CD14-positive monocyte (primary cell): ENCODE measurements at regions not wholly inside any gene's neighbourhood (a gene's known extent, or its start where the extent isn't known, plus 50 kb on each side); places are given as distances from the start of the nearest gene placed in this dataset.

Experiments used
- DNase-seq, 3 donors: peaks; one replicate each; pipeline ENCODE4 v3.0.0-alpha.2; 2011 to 2022
- H2AFZ ChIP-seq: 2 replicates; pipeline ENCODE4 v1.6.0; 2012; ENCODE audit warnings: mild to moderate bottlenecking, low read depth, low read length, inconsistent platforms; ENCODE audit not compliant: insufficient read depth, poor library complexity, severe bottlenecking
- H3K27ac ChIP-seq, 2 donors: 1 replicate in 1 of 2; 2 replicates in 1 of 2; pipeline ENCODE4 v1.5.1; 2012 to 2013; ENCODE audit warnings: low read length in 2 of 2, control low read depth in 1 of 2, inconsistent platforms in 1 of 2, low read depth in 1 of 2, mild to moderate bottlenecking in 1 of 2
- H3K27me3 ChIP-seq, 2 donors: one replicate each; pipeline versions ENCODE4 v1.6.0 to v1.6.1; 2011 to 2013; ENCODE audit warnings: low read length in 2 of 2; ENCODE audit not compliant: control insufficient read depth in 2 of 2, insufficient read depth in 2 of 2
- H3K36me3 ChIP-seq, 2 donors: replicated peaks in 1 of 2; 1 replicate in 1 of 2; 2 replicates in 1 of 2; pipeline versions ENCODE4 v1.5.1 to v1.6.1; 2012 to 2013; ENCODE audit warnings: low read length in 2 of 2, control low read depth in 1 of 2, inconsistent platforms in 1 of 2, mild to moderate bottlenecking in 1 of 2; ENCODE audit not compliant: insufficient read depth in 2 of 2, control insufficient read depth in 1 of 2
- H3K4me1 ChIP-seq, 2 donors: 1 replicate in 1 of 2; 2 replicates in 1 of 2; pipeline versions ENCODE4 v1.5.1 to v1.6.1; 2012 to 2013; ENCODE audit warnings: low read length in 2 of 2, control low read depth in 1 of 2, inconsistent platforms in 1 of 2, mild to moderate bottlenecking in 1 of 2, moderate library complexity in 1 of 2; ENCODE audit not compliant: insufficient read depth in 2 of 2, control insufficient read depth in 1 of 2
- H3K4me2 ChIP-seq: replicated peaks from 2 replicates; pipeline ENCODE3; 2012; ENCODE audit warnings: low read length, moderate library complexity, mild to moderate bottlenecking; ENCODE audit not compliant: poor library complexity, severe bottlenecking; ENCODE audit errors: extremely low read depth
- H3K4me3 ChIP-seq, 3 experiments: fragments of 200-600 bp in 1 of 3; sonication (generic) in 1 of 3; replicated peaks in 1 of 3; 1 replicate in 2 of 3; 2 replicates in 1 of 3; pipeline ENCODE4 v1.5.1; 2011 to 2013; ENCODE audit warnings: low read length in 3 of 3, mild to moderate bottlenecking in 3 of 3, control low read depth in 2 of 3, low read depth in 2 of 3, inconsistent platforms in 1 of 3, moderate library complexity in 1 of 3
- H3K79me2 ChIP-seq: 2 replicates; pipeline ENCODE4 v1.6.0; 2012; ENCODE audit warnings: mild to moderate bottlenecking, control low read depth, inconsistent platforms, low read length, moderate library complexity; ENCODE audit not compliant: insufficient read depth
- H3K9ac ChIP-seq: 2 replicates; pipeline ENCODE4 v1.6.0; 2017; ENCODE audit warnings: low read length, mild to moderate bottlenecking; ENCODE audit not compliant: insufficient read depth, poor library complexity, severe bottlenecking
- H3K9me3 ChIP-seq, 2 donors: replicated peaks in 1 of 2; 1 replicate in 1 of 2; 2 replicates in 1 of 2; pipeline versions ENCODE4 v1.5.1 to v1.6.1; 2012 to 2013; ENCODE audit warnings: low read length in 2 of 2, control low read depth in 1 of 2; ENCODE audit not compliant: control insufficient read depth in 1 of 2, insufficient read depth in 1 of 2
- H4K20me1 ChIP-seq: 2 replicates; pipeline ENCODE4 v1.6.0; 2012; ENCODE audit warnings: mild to moderate bottlenecking, low read length, control low read depth, moderate library complexity; ENCODE audit not compliant: insufficient read depth
- H3K27ac Mint-ChIP-seq, 7 donors: one replicate each; pipeline ENCODE4 v1.8.0; 2020; ENCODE audit warnings: mild to moderate bottlenecking in 7 of 7, mixed read lengths in 7 of 7, moderate library complexity in 6 of 7, inconsistent platforms in 2 of 7
- H3K27me3 Mint-ChIP-seq, 3 donors: one replicate each; pipeline ENCODE4 v1.8.0; 2021 to 2022; ENCODE audit warnings: low read depth in 3 of 3, mild to moderate bottlenecking in 3 of 3, mixed read lengths in 3 of 3, moderate library complexity in 3 of 3, inconsistent platforms in 1 of 3
- H3K36me3 Mint-ChIP-seq, 2 donors: one replicate each; pipeline ENCODE4 v1.8.0; 2020; ENCODE audit warnings: mixed read lengths in 2 of 2, inconsistent platforms in 1 of 2, mild to moderate bottlenecking in 1 of 2
- H3K4me1 Mint-ChIP-seq: one replicate; pipeline ENCODE4 v1.8.0; 2020; ENCODE audit warnings: mild to moderate bottlenecking, mixed read lengths
- H3K4me3 Mint-ChIP-seq, 2 donors: one replicate each; pipeline ENCODE4 v1.8.0; 2020; ENCODE audit warnings: mild to moderate bottlenecking in 2 of 2, mixed read lengths in 2 of 2, moderate library complexity in 1 of 2
- H3K9me3 Mint-ChIP-seq, 7 donors: one replicate each; pipeline ENCODE4 v1.8.0; 2020 to 2022; ENCODE audit warnings: mixed read lengths in 7 of 7, mild to moderate bottlenecking in 6 of 7, moderate library complexity in 6 of 7, inconsistent platforms in 2 of 7
- WGBS: methylation state at CpG from one replicate; pipeline ENCODE4 v1.1.5; 2013; ENCODE audit warnings: missing lambda C conversion rate; ENCODE audit not compliant: insufficient coverage; 5-methylcytosine and 5-hydroxymethylcytosine counted together
- intact Hi-C, 2 donors: fragments of 100-400 bp; cut with micrococcal nuclease; formaldehyde crosslinking; loops; one replicate each; pipeline versions ENCODE4 v1.15.0 to v1.15.1; 2023
- TF ChIP-seq, protein P1 (sequence below): fragments of 200-600 bp; IDR thresholded peaks from one replicate; pipeline ENCODE4 v1.8.0; 2022; ENCODE audit warnings: antibody characterized with exemption, mild to moderate bottlenecking

DNA sequence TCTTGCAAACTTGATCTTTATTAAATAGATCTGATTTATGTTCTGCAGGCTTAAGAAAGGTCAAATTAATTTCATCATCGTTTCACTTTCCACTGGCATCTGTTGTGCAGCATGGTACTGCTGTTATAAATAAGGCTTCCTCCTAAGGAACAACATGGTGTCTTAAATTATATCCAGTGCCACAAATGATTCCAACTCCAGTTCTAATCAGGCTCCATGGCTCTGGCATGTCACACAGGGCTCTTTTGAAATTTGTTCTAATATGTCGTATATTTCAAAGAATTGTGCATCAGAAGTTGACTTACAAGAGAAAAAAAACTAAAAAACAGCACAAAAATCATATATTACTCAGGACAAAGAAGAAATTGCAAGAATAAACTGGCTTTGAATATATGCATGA lies 1090.8 kb upstream of the CELF2 start:
- no peak for DNase-seq
- TF ChIP-seq, protein P1, sequence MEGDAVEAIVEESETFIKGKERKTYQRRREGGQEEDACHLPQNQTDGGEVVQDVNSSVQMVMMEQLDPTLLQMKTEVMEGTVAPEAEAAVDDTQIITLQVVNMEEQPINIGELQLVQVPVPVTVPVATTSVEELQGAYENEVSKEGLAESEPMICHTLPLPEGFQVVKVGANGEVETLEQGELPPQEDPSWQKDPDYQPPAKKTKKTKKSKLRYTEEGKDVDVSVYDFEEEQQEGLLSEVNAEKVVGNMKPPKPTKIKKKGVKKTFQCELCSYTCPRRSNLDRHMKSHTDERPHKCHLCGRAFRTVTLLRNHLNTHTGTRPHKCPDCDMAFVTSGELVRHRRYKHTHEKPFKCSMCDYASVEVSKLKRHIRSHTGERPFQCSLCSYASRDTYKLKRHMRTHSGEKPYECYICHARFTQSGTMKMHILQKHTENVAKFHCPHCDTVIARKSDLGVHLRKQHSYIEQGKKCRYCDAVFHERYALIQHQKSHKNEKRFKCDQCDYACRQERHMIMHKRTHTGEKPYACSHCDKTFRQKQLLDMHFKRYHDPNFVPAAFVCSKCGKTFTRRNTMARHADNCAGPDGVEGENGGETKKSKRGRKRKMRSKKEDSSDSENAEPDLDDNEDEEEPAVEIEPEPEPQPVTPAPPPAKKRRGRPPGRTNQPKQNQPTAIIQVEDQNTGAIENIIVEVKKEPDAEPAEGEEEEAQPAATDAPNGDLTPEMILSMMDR: no peak
- Histone ChIP-seq H3K4me3 (no peak overlapping the region), H4K20me1 (no peaks in the 10 kb centered on the region), H3K4me1 (no peaks in the 10 kb centered on the region), H3K9me3 (no peaks in the 10 kb centered on the region), H3K36me3 (no peaks in the 10 kb centered on the region), H3K4me2 (no peak overlapping the region), H3K27ac (no peak overlapping the region), H3K79me2 (no peaks in the 10 kb centered on the region), H3K27me3 (no peaks in the 10 kb centered on the region), H3K9ac (no peak overlapping the region), H2AFZ (no peak overlapping the region)
- no peaks in the 10 kb centered on the region for H3K27me3 Mint-ChIP-seq
- no peaks in the 10 kb centered on the region for H3K36me3 Mint-ChIP-seq
- no CpG with 5 or more reads among the region's 2 CpGs for WGBS
- no peaks in the 10 kb centered on the region for H3K4me1 Mint-ChIP-seq
- intact Hi-C loops: no loop called here
- H3K27ac Mint-ChIP-seq: no peak overlapping the region
- no peak overlapping the region for H3K4me3 Mint-ChIP-seq
- peaks cover 1 to 15% (median 8%) of the 10 kb centered on the region in 7 donors for H3K9me3 Mint-ChIP-seq

DNA sequence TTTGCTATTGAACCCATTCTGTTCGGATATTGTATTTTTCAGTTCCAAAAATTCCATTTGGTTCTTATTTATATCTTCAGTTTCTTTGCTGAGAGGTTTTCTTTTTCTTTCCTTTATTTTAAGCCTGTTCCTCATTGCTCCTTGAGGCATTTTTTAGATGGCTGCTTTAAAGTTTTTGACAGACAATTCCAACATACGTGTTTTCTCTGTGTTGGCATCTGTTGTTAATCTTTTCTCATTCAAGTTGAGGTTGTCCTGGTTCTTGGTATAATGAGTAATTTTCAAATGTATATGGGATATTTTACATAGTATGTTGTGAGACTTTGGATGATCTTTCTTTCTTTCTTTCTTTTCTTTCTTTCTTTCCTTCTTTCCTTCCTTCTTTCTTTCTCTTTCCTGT lies 1078.0 kb upstream of the CELF2 start:
- no peak for DNase-seq
- no CpG with 5 or more reads among the region's 2 CpGs for WGBS
- Histone ChIP-seq H3K79me2 (no peaks in the 10 kb centered on the region), H3K27me3 (no peaks in the 10 kb centered on the region), H3K4me3 (no peak overlapping the region), H3K36me3 (no peaks in the 10 kb centered on the region), H3K27ac (no peak overlapping the region), H3K9me3 (peaks cover 0 to 3% of the 10 kb centered on the region in 2 donors), H3K9ac (no peak overlapping the region), H3K4me1 (no peaks in the 10 kb centered on the region), H3K4me2 (no peak overlapping the region), H2AFZ (no peak overlapping the region), H4K20me1 (no peaks in the 10 kb centered on the region)
- intact Hi-C loops: no loop called here
- H3K27me3 Mint-ChIP-seq: peaks cover 0 to 1% (median 0%) of the 10 kb centered on the region in 3 donors
- peaks cover 0 to 14% (median 4%) of the 10 kb centered on the region in 7 donors for H3K9me3 Mint-ChIP-seq
- no peak overlapping the region for H3K27ac Mint-ChIP-seq
- TF ChIP-seq, protein P1: no peak
- H3K4me1 Mint-ChIP-seq: no peaks in the 10 kb centered on the region
- no peak overlapping the region for H3K4me3 Mint-ChIP-seq
- H3K36me3 Mint-ChIP-seq: no peaks in the 10 kb centered on the region
